ENCODE measurements at regions not wholly inside any gene's neighbourhood (a gene's known extent, or its start where the extent isn't known, plus 50 kb on each side); places are given as distances from the start of the nearest gene placed in this dataset.
"Not testable (repeated sequence)": the region's sequence is repeated elsewhere in the genome, so short reads cannot be mapped to it uniquely, and the experiment has no call there.

- Histone ChIP-seq H3K9me3 (no peaks in the 10 kb centered on the region), H3K4me3 (no peak overlapping the region), H3K36me3 (replicated peaks) (no peaks in the 10 kb centered on the region), H3K27me3 (ENCODE audit: low read depth) (no peaks in the 10 kb centered on the region), H3K4me1 (peaks cover 6% of the 10 kb centered on the region; the same call in 1 of the 2 replicates)
- DNase-seq (ENCODE audit: low spot score in 2 of 2) = no peak
- in situ Hi-C loops (cut with MboI; ENCODE audit: low sequenced_read_pairs) = no loop called here
Observed at GRCh38 chr13:33556828-33557227, 261.1 kb upstream of the RFC3 start.

- Histone ChIP-seq H3K4me3 (no peak overlapping the region), H3K36me3 (replicated peaks) (no peaks in the 10 kb centered on the region), H3K4me1 (peaks cover 6% of the 10 kb centered on the region; the same call in 1 of the 2 replicates), H3K27me3 (ENCODE audit: low read depth) (no peaks in the 10 kb centered on the region), H3K9me3 (no peaks in the 10 kb centered on the region)
- no peak for DNase-seq (ENCODE audit: low spot score in 2 of 2)
- in situ Hi-C loops (cut with MboI; ENCODE audit: low sequenced_read_pairs) = no loop called here
Observed at GRCh38 chr13:33560726-33561125, 257.2 kb upstream of the RFC3 start.

GRCh38 chr13:33561627-33562026, 256.3 kb upstream of the RFC3 start:
- no peak for DNase-seq (ENCODE audit: low spot score in 2 of 2)
- no peaks in the 10 kb centered on the region for H3K36me3 ChIP-seq (replicated peaks)
- no peaks in the 10 kb centered on the region for H3K9me3 ChIP-seq
- peaks cover 6% of the 10 kb centered on the region; the same call in 1 of the 2 replicates for H3K4me1 ChIP-seq
- in situ Hi-C loops (cut with MboI; ENCODE audit: low sequenced_read_pairs) = no loop called here
- no peak overlapping the region for H3K4me3 ChIP-seq
- H3K27me3 ChIP-seq (ENCODE audit: low read depth) = no peaks in the 10 kb centered on the region

GRCh38 chr13:33571618-33572017, 246.3 kb upstream of the RFC3 start:
- no peaks in the 10 kb centered on the region for H3K36me3 ChIP-seq (replicated peaks)
- H3K9me3 ChIP-seq = no peaks in the 10 kb centered on the region
- H3K4me3 ChIP-seq = no peak overlapping the region
- H3K4me1 ChIP-seq = no peaks in the 10 kb centered on the region
- no peak for DNase-seq (ENCODE audit: low spot score in 2 of 2)
- in situ Hi-C loops (cut with MboI; ENCODE audit: low sequenced_read_pairs) = no loop called here
- H3K27me3 ChIP-seq (ENCODE audit: low read depth) = no peaks in the 10 kb centered on the region

- in situ Hi-C loops (cut with MboI; ENCODE audit: low sequenced_read_pairs); H3K9me3 ChIP-seq; H3K27me3 ChIP-seq (ENCODE audit: low read depth); H3K36me3 ChIP-seq (replicated peaks); DNase-seq (ENCODE audit: low spot score in 2 of 2); H3K4me1 ChIP-seq; H3K4me3 ChIP-seq: not testable (repeated sequence)
Observed at GRCh38 chr13:33572322-33572721, 245.6 kb upstream of the RFC3 start.

GRCh38 chr13:33575378-33575777, 242.6 kb upstream of the RFC3 start:
- no peaks in the 10 kb centered on the region for H3K9me3 ChIP-seq
- in situ Hi-C loops (cut with MboI; ENCODE audit: low sequenced_read_pairs) = no loop called here
- H3K27me3 ChIP-seq (ENCODE audit: low read depth) = no peaks in the 10 kb centered on the region
- DNase-seq (ENCODE audit: low spot score in 2 of 2) = no peak
- H3K4me1 ChIP-seq = 0 out of 2 replicates have a peak, but pooled peaks cover 2% of the 10 kb centered on the region
- H3K4me3 ChIP-seq = no peak overlapping the region
- no peaks in the 10 kb centered on the region for H3K36me3 ChIP-seq (replicated peaks)

- H3K9me3 ChIP-seq = no peaks in the 10 kb centered on the region
- H3K4me3 ChIP-seq = no peak overlapping the region
- no peaks in the 10 kb centered on the region for H3K36me3 ChIP-seq (replicated peaks)
- 0 out of 2 replicates have a peak, but pooled peaks cover 2% of the 10 kb centered on the region for H3K4me1 ChIP-seq
- DNase-seq (ENCODE audit: low spot score in 2 of 2) = no peak
- no peaks in the 10 kb centered on the region for H3K27me3 ChIP-seq (ENCODE audit: low read depth)
- in situ Hi-C loops (cut with MboI; ENCODE audit: low sequenced_read_pairs) = no loop called here
Observed at GRCh38 chr13:33577007-33577406, 240.9 kb upstream of the RFC3 start.

- H3K4me3 ChIP-seq = no peak overlapping the region
- no peak for DNase-seq (ENCODE audit: low spot score in 2 of 2)
- in situ Hi-C loops (cut with MboI; ENCODE audit: low sequenced_read_pairs) = no loop called here
- no peaks in the 10 kb centered on the region for H3K36me3 ChIP-seq (replicated peaks)
- H3K9me3 ChIP-seq = no peaks in the 10 kb centered on the region
- 0 out of 2 replicates have a peak, but pooled peaks cover 2% of the 10 kb centered on the region for H3K4me1 ChIP-seq
- no peaks in the 10 kb centered on the region for H3K27me3 ChIP-seq (ENCODE audit: low read depth)
Observed at GRCh38 chr13:33578786-33579185, 239.2 kb upstream of the RFC3 start.

- in situ Hi-C loops (cut with MboI; ENCODE audit: low sequenced_read_pairs) = no loop called here
- H3K4me3 ChIP-seq = no peak overlapping the region
Observed at GRCh38 chr13:33582121-33582520, 235.8 kb upstream of the RFC3 start.

GRCh38 chr13:33583398-33583797, 234.6 kb upstream of the RFC3 start:
- Histone ChIP-seq H3K4me1 (no peaks in the 10 kb centered on the region), H3K27me3 (ENCODE audit: low read depth) (no peaks in the 10 kb centered on the region), H3K36me3 (replicated peaks) (no peaks in the 10 kb centered on the region), H3K4me3 (no peak overlapping the region), H3K9me3 (no peaks in the 10 kb centered on the region)
- in situ Hi-C loops (cut with MboI; ENCODE audit: low sequenced_read_pairs) = no loop called here
- no peak for DNase-seq (ENCODE audit: low spot score in 2 of 2)

More at GRCh38 chr13:33582121-33582520, 235.8 kb upstream of the RFC3 start:
- no peaks in the 10 kb centered on the region for H3K9me3 ChIP-seq
- DNase-seq (ENCODE audit: low spot score in 2 of 2) = no peak
- H3K27me3 ChIP-seq (ENCODE audit: low read depth) = no peaks in the 10 kb centered on the region
- H3K4me1 ChIP-seq = no peaks in the 10 kb centered on the region
- H3K36me3 ChIP-seq (replicated peaks) = no peaks in the 10 kb centered on the region

GRCh38 chr13:33590936-33591335, 227.0 kb upstream of the RFC3 start:
- Histone ChIP-seq H3K36me3 (replicated peaks) (no peaks in the 10 kb centered on the region), H3K9me3 (no peaks in the 10 kb centered on the region), H3K27me3 (ENCODE audit: low read depth) (no peaks in the 10 kb centered on the region), H3K4me1 (no peaks in the 10 kb centered on the region), H3K4me3 (no peak overlapping the region)
- in situ Hi-C loops (cut with MboI; ENCODE audit: low sequenced_read_pairs) = no loop called here
- no peak for DNase-seq (ENCODE audit: low spot score in 2 of 2)

- in situ Hi-C loops (cut with MboI; ENCODE audit: low sequenced_read_pairs) = no loop called here
- peak; percentile 16 to 33 for DNase-seq (ENCODE audit: low spot score in 2 of 2)
- no peak overlapping the region for H3K4me3 ChIP-seq
- H3K36me3 ChIP-seq (replicated peaks) = no peaks in the 10 kb centered on the region
- H3K27me3 ChIP-seq (ENCODE audit: low read depth) = no peaks in the 10 kb centered on the region
- 0 out of 2 replicates have a peak, but pooled peaks cover 2% of the 10 kb centered on the region for H3K9me3 ChIP-seq
- peaks cover 15% of the 10 kb centered on the region for H3K4me1 ChIP-seq
Observed at GRCh38 chr13:33606692-33607091, 211.3 kb upstream of the RFC3 start.

GRCh38 chr13:33610438-33611120, 207.4 kb upstream of the RFC3 start:
- Histone ChIP-seq H3K4me1 (peaks cover 15% of the 10 kb centered on the region), H3K9me3 (no peaks in the 10 kb centered on the region), H3K4me3 (peak overlapping the region; percentile 1; the same call in 1 of the 2 replicates), H3K36me3 (replicated peaks) (no peaks in the 10 kb centered on the region), H3K27me3 (ENCODE audit: low read depth) (no peaks in the 10 kb centered on the region)
- in situ Hi-C loops (cut with MboI; ENCODE audit: low sequenced_read_pairs) = no loop called here
- peak; percentile 25 to 64 for DNase-seq (ENCODE audit: low spot score in 2 of 2)

GRCh38 chr13:33611121-33611805, 206.7 kb upstream of the RFC3 start:
- peak; percentile 79 to 80 for DNase-seq (ENCODE audit: low spot score in 2 of 2)
- in situ Hi-C loops (cut with MboI; ENCODE audit: low sequenced_read_pairs) = no loop called here
- Histone ChIP-seq H3K27me3 (ENCODE audit: low read depth) (no peaks in the 10 kb centered on the region), H3K9me3 (no peaks in the 10 kb centered on the region), H3K36me3 (replicated peaks) (no peaks in the 10 kb centered on the region), H3K4me1 (peaks cover 15% of the 10 kb centered on the region), H3K4me3 (peak overlapping the region; percentile 1; the same call in 1 of the 2 replicates)
